Stomach (tissue), 4 donors: ENCODE measurements at regions not wholly inside any gene's neighbourhood (a gene's known extent, or its start where the extent isn't known, plus 50 kb on each side); places are given as distances from the start of the nearest gene placed in this dataset.

ENCODE experiments used
- CTCF ChIP-seq, 7 experiments: fragments of 450-650 bp in 4 of 7; fragments of 200-600 bp in 3 of 7; sonication (generic) in 3 of 7; IDR thresholded peaks; one replicate each; pipeline ENCODE4 v1.5.1; 2016 to 2019; ENCODE audit warnings: antibody characterized with exemption in 7 of 7, control low read depth in 2 of 7, mild to moderate bottlenecking in 1 of 7
- EP300 ChIP-seq: sonication (generic); formaldehyde crosslinking; IDR thresholded peaks from one replicate; pipeline ENCODE4 v1.6.1; 2017; ENCODE audit warnings: antibody characterized with exemption

GRCh38 chr14:81591266-81591665 lies 57.6 kb upstream of the SEL1L start:
- TF ChIP-seq CTCF (IDR thresholded peaks at IDR 0.05) (no peak), EP300 (no peak)
